Mucosa of stomach (tissue), 1 donor: ENCODE measurements at regions not wholly inside any gene's neighbourhood (a gene's known extent, or its start where the extent isn't known, plus 50 kb on each side); places are given as distances from the start of the nearest gene placed in this dataset.

Experiments
- H3K27me3 ChIP-seq: one replicate; pipeline ENCODE4 v1.7.0; 2013; ENCODE audit warnings: mild to moderate bottlenecking, low read length; ENCODE audit not compliant: control insufficient read depth, insufficient read depth
- H3K36me3 ChIP-seq: one replicate; pipeline ENCODE4 v1.7.0; 2013; ENCODE audit warnings: low read length; ENCODE audit not compliant: control insufficient read depth, insufficient read depth
- H3K4me1 ChIP-seq: one replicate; pipeline ENCODE4 v1.7.0; 2013; ENCODE audit warnings: mild to moderate bottlenecking, low read length; ENCODE audit not compliant: control insufficient read depth, insufficient read depth
- H3K4me3 ChIP-seq: one replicate; pipeline ENCODE4 v1.7.0; 2013; ENCODE audit warnings: low read length
- H3K9ac ChIP-seq: one replicate; pipeline ENCODE4 v1.7.0; 2013; ENCODE audit warnings: mild to moderate bottlenecking, low read length, moderate library complexity
- H3K9me3 ChIP-seq: one replicate; pipeline ENCODE4 v1.7.0; 2013; ENCODE audit warnings: mild to moderate bottlenecking, low read length, moderate library complexity; ENCODE audit not compliant: control insufficient read depth
- donor health status: Pancreatic carcinoma.

GRCh38 chr2:16080516-16080915, 140.2 kb downstream of the MYCN start:
- Histone ChIP-seq H3K4me3 (no peak overlapping the region), H3K9ac (no peak overlapping the region), H3K9me3 (no peaks in the 10 kb centered on the region), H3K36me3 (no peaks in the 10 kb centered on the region), H3K27me3 (no peaks in the 10 kb centered on the region), H3K4me1 (peaks cover 5% of the 10 kb centered on the region)

- Histone ChIP-seq H3K9me3 (no peaks in the 10 kb centered on the region), H3K4me1 (peaks cover 5% of the 10 kb centered on the region), H3K9ac (no peak overlapping the region), H3K27me3 (no peaks in the 10 kb centered on the region), H3K36me3 (no peaks in the 10 kb centered on the region), H3K4me3 (no peak overlapping the region)
Observed at GRCh38 chr2:16080071-16080470, 139.7 kb downstream of the MYCN start.

GRCh38 chr2:16079637-16080036, 139.3 kb downstream of the MYCN start:
- H3K36me3 ChIP-seq = no peaks in the 10 kb centered on the region
- H3K4me1 ChIP-seq = peaks cover 5% of the 10 kb centered on the region
- no peaks in the 10 kb centered on the region for H3K27me3 ChIP-seq
- no peaks in the 10 kb centered on the region for H3K9me3 ChIP-seq
- no peak overlapping the region for H3K9ac ChIP-seq
- no peak overlapping the region for H3K4me3 ChIP-seq

- Histone ChIP-seq H3K27me3 (no peaks in the 10 kb centered on the region), H3K4me1 (peaks cover 5% of the 10 kb centered on the region), H3K9me3 (no peaks in the 10 kb centered on the region)
Observed at GRCh38 chr2:16077601-16078000, 137.3 kb downstream of the MYCN start.

GRCh38 chr2:16076911-16077310, 136.6 kb downstream of the MYCN start:
- Histone ChIP-seq H3K27me3 (no peaks in the 10 kb centered on the region), H3K4me3 (no peak overlapping the region), H3K9ac (no peak overlapping the region), H3K36me3 (no peaks in the 10 kb centered on the region), H3K9me3 (no peaks in the 10 kb centered on the region), H3K4me1 (peaks cover 5% of the 10 kb centered on the region)

More at GRCh38 chr2:16077601-16078000, 137.3 kb downstream of the MYCN start:
- Histone ChIP-seq H3K36me3 (no peaks in the 10 kb centered on the region), H3K9ac (no peak overlapping the region), H3K4me3 (no peak overlapping the region)

- Histone ChIP-seq H3K9ac (no peak overlapping the region), H3K4me1 (peaks cover 5% of the 10 kb centered on the region), H3K36me3 (no peaks in the 10 kb centered on the region), H3K4me3 (no peak overlapping the region), H3K27me3 (no peaks in the 10 kb centered on the region), H3K9me3 (no peaks in the 10 kb centered on the region)
Observed at GRCh38 chr2:16075045-16076012, 135.0 kb downstream of the MYCN start.

- Histone ChIP-seq H3K36me3 (no peaks in the 10 kb centered on the region), H3K9ac (no peak overlapping the region), H3K4me1 (peaks cover 7% of the 10 kb centered on the region), H3K4me3 (no peak overlapping the region), H3K27me3 (no peaks in the 10 kb centered on the region), H3K9me3 (no peaks in the 10 kb centered on the region)
Observed at GRCh38 chr2:16073921-16074425, 133.6 kb downstream of the MYCN start.

GRCh38 chr2:16073471-16073870, 133.1 kb downstream of the MYCN start:
- Histone ChIP-seq H3K27me3 (no peaks in the 10 kb centered on the region), H3K9ac (no peak overlapping the region), H3K9me3 (no peaks in the 10 kb centered on the region), H3K4me1 (peaks cover 7% of the 10 kb centered on the region), H3K4me3 (no peak overlapping the region), H3K36me3 (no peaks in the 10 kb centered on the region)

GRCh38 chr2:16072638-16073290, 132.4 kb downstream of the MYCN start:
- Histone ChIP-seq H3K4me1 (peaks cover 7% of the 10 kb centered on the region), H3K9me3 (no peaks in the 10 kb centered on the region), H3K27me3 (no peaks in the 10 kb centered on the region), H3K4me3 (no peak overlapping the region), H3K9ac (no peak overlapping the region), H3K36me3 (no peaks in the 10 kb centered on the region)

- Histone ChIP-seq H3K9me3 (no peaks in the 10 kb centered on the region), H3K27me3 (no peaks in the 10 kb centered on the region), H3K36me3 (no peaks in the 10 kb centered on the region), H3K4me1 (peaks cover 7% of the 10 kb centered on the region), H3K9ac (no peak overlapping the region), H3K4me3 (no peak overlapping the region)
Observed at GRCh38 chr2:16071865-16072637, 131.7 kb downstream of the MYCN start.

- no peak overlapping the region for H3K9ac ChIP-seq
- no peaks in the 10 kb centered on the region for H3K27me3 ChIP-seq
- no peaks in the 10 kb centered on the region for H3K36me3 ChIP-seq
- H3K9me3 ChIP-seq = no peaks in the 10 kb centered on the region
- peaks cover 7% of the 10 kb centered on the region for H3K4me1 ChIP-seq
- no peak overlapping the region for H3K4me3 ChIP-seq
Observed at GRCh38 chr2:16071039-16071864, 130.9 kb downstream of the MYCN start.
